CD14-positive monocyte (primary cell): ENCODE measurements at regions not wholly inside any gene's neighbourhood (a gene's known extent, or its start where the extent isn't known, plus 50 kb on each side); places are given as distances from the start of the nearest gene placed in this dataset.

ENCODE experiments used
- DNase-seq, 3 donors: peaks; one replicate each; pipeline ENCODE4 v3.0.0-alpha.2; 2011 to 2022
- H2AFZ ChIP-seq: 2 replicates; pipeline ENCODE4 v1.6.0; 2012; ENCODE audit warnings: mild to moderate bottlenecking, low read depth, low read length, inconsistent platforms; ENCODE audit not compliant: insufficient read depth, poor library complexity, severe bottlenecking
- H3K27ac ChIP-seq, 2 donors: 1 replicate in 1 of 2; 2 replicates in 1 of 2; pipeline ENCODE4 v1.5.1; 2012 to 2013; ENCODE audit warnings: low read length in 2 of 2, control low read depth in 1 of 2, inconsistent platforms in 1 of 2, low read depth in 1 of 2, mild to moderate bottlenecking in 1 of 2
- H3K27me3 ChIP-seq, 2 donors: one replicate each; pipeline versions ENCODE4 v1.6.0 to v1.6.1; 2011 to 2013; ENCODE audit warnings: low read length in 2 of 2; ENCODE audit not compliant: control insufficient read depth in 2 of 2, insufficient read depth in 2 of 2
- H3K36me3 ChIP-seq, 2 donors: replicated peaks in 1 of 2; 1 replicate in 1 of 2; 2 replicates in 1 of 2; pipeline versions ENCODE4 v1.5.1 to v1.6.1; 2012 to 2013; ENCODE audit warnings: low read length in 2 of 2, control low read depth in 1 of 2, inconsistent platforms in 1 of 2, mild to moderate bottlenecking in 1 of 2; ENCODE audit not compliant: insufficient read depth in 2 of 2, control insufficient read depth in 1 of 2
- H3K4me1 ChIP-seq, 2 donors: 1 replicate in 1 of 2; 2 replicates in 1 of 2; pipeline versions ENCODE4 v1.5.1 to v1.6.1; 2012 to 2013; ENCODE audit warnings: low read length in 2 of 2, control low read depth in 1 of 2, inconsistent platforms in 1 of 2, mild to moderate bottlenecking in 1 of 2, moderate library complexity in 1 of 2; ENCODE audit not compliant: insufficient read depth in 2 of 2, control insufficient read depth in 1 of 2
- H3K4me2 ChIP-seq: replicated peaks from 2 replicates; pipeline ENCODE3; 2012; ENCODE audit warnings: low read length, moderate library complexity, mild to moderate bottlenecking; ENCODE audit not compliant: poor library complexity, severe bottlenecking; ENCODE audit errors: extremely low read depth
- H3K4me3 ChIP-seq, 3 experiments: fragments of 200-600 bp in 1 of 3; sonication (generic) in 1 of 3; replicated peaks in 1 of 3; 1 replicate in 2 of 3; 2 replicates in 1 of 3; pipeline ENCODE4 v1.5.1; 2011 to 2013; ENCODE audit warnings: low read length in 3 of 3, mild to moderate bottlenecking in 3 of 3, control low read depth in 2 of 3, low read depth in 2 of 3, inconsistent platforms in 1 of 3, moderate library complexity in 1 of 3
- H3K79me2 ChIP-seq: 2 replicates; pipeline ENCODE4 v1.6.0; 2012; ENCODE audit warnings: mild to moderate bottlenecking, control low read depth, inconsistent platforms, low read length, moderate library complexity; ENCODE audit not compliant: insufficient read depth
- H3K9ac ChIP-seq: 2 replicates; pipeline ENCODE4 v1.6.0; 2017; ENCODE audit warnings: low read length, mild to moderate bottlenecking; ENCODE audit not compliant: insufficient read depth, poor library complexity, severe bottlenecking
- H3K9me3 ChIP-seq, 2 donors: replicated peaks in 1 of 2; 1 replicate in 1 of 2; 2 replicates in 1 of 2; pipeline versions ENCODE4 v1.5.1 to v1.6.1; 2012 to 2013; ENCODE audit warnings: low read length in 2 of 2, control low read depth in 1 of 2; ENCODE audit not compliant: control insufficient read depth in 1 of 2, insufficient read depth in 1 of 2
- H4K20me1 ChIP-seq: 2 replicates; pipeline ENCODE4 v1.6.0; 2012; ENCODE audit warnings: mild to moderate bottlenecking, low read length, control low read depth, moderate library complexity; ENCODE audit not compliant: insufficient read depth
- H3K27ac Mint-ChIP-seq, 7 donors: one replicate each; pipeline ENCODE4 v1.8.0; 2020; ENCODE audit warnings: mild to moderate bottlenecking in 7 of 7, mixed read lengths in 7 of 7, moderate library complexity in 6 of 7, inconsistent platforms in 2 of 7
- H3K27me3 Mint-ChIP-seq, 3 donors: one replicate each; pipeline ENCODE4 v1.8.0; 2021 to 2022; ENCODE audit warnings: low read depth in 3 of 3, mild to moderate bottlenecking in 3 of 3, mixed read lengths in 3 of 3, moderate library complexity in 3 of 3, inconsistent platforms in 1 of 3
- H3K36me3 Mint-ChIP-seq, 2 donors: one replicate each; pipeline ENCODE4 v1.8.0; 2020; ENCODE audit warnings: mixed read lengths in 2 of 2, inconsistent platforms in 1 of 2, mild to moderate bottlenecking in 1 of 2
- H3K4me1 Mint-ChIP-seq: one replicate; pipeline ENCODE4 v1.8.0; 2020; ENCODE audit warnings: mild to moderate bottlenecking, mixed read lengths
- H3K4me3 Mint-ChIP-seq, 2 donors: one replicate each; pipeline ENCODE4 v1.8.0; 2020; ENCODE audit warnings: mild to moderate bottlenecking in 2 of 2, mixed read lengths in 2 of 2, moderate library complexity in 1 of 2
- H3K9me3 Mint-ChIP-seq, 7 donors: one replicate each; pipeline ENCODE4 v1.8.0; 2020 to 2022; ENCODE audit warnings: mixed read lengths in 7 of 7, mild to moderate bottlenecking in 6 of 7, moderate library complexity in 6 of 7, inconsistent platforms in 2 of 7
- WGBS: methylation state at CpG from one replicate; pipeline ENCODE4 v1.1.5; 2013; ENCODE audit warnings: missing lambda C conversion rate; ENCODE audit not compliant: insufficient coverage; 5-methylcytosine and 5-hydroxymethylcytosine counted together
- intact Hi-C, 2 donors: fragments of 100-400 bp; cut with micrococcal nuclease; formaldehyde crosslinking; loops; one replicate each; pipeline versions ENCODE4 v1.15.0 to v1.15.1; 2023
- TF ChIP-seq, protein P1 (sequence below): fragments of 200-600 bp; IDR thresholded peaks from one replicate; pipeline ENCODE4 v1.8.0; 2022; ENCODE audit warnings: antibody characterized with exemption, mild to moderate bottlenecking

DNA sequence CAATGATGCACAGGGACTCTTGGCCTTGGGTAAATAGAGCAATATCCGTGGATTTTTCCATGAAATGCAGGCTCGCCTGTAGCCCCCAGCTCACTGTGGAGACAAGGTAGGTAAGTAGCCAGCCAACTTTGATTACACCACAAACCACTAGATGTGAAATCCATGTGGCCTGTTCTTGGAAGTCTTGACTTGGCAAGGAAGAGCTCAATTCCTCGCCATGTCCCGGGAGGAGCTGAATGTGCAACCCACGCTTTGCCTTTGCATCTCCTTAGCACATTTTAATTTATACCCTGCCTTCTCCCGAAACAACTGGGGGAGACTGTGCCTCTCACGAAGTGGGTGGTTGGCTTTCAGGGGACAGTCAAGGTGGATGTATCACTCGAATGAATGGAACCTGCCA, 347.7 kb upstream of the MKI67 start:
- no peak overlapping the region for H3K4me3 Mint-ChIP-seq
- DNase-seq = no peak
- Histone ChIP-seq H3K4me3 (no peak overlapping the region), H3K4me2 (no peak overlapping the region), H3K79me2 (no peaks in the 10 kb centered on the region), H3K4me1 (no peaks in the 10 kb centered on the region), H3K36me3 (no peaks in the 10 kb centered on the region), H3K9ac (no peak overlapping the region), H4K20me1 (no peaks in the 10 kb centered on the region), H3K27me3 (no peaks in the 10 kb centered on the region), H2AFZ (no peak overlapping the region), H3K27ac (no peak overlapping the region), H3K9me3 (no peaks in the 10 kb centered on the region)
- peaks cover 0 to 4% (median 4%) of the 10 kb centered on the region in 3 donors for H3K27me3 Mint-ChIP-seq
- peaks cover 0 to 3% (median 0%) of the 10 kb centered on the region in 7 donors for H3K9me3 Mint-ChIP-seq
- intact Hi-C loops = no loop called here
- H3K4me1 Mint-ChIP-seq = no peaks in the 10 kb centered on the region
- WGBS = 100% methylated on average over 2 of the region's 8 CpGs
- no peaks in the 10 kb centered on the region for H3K36me3 Mint-ChIP-seq
- no peak overlapping the region for H3K27ac Mint-ChIP-seq
- TF ChIP-seq, protein P1, sequence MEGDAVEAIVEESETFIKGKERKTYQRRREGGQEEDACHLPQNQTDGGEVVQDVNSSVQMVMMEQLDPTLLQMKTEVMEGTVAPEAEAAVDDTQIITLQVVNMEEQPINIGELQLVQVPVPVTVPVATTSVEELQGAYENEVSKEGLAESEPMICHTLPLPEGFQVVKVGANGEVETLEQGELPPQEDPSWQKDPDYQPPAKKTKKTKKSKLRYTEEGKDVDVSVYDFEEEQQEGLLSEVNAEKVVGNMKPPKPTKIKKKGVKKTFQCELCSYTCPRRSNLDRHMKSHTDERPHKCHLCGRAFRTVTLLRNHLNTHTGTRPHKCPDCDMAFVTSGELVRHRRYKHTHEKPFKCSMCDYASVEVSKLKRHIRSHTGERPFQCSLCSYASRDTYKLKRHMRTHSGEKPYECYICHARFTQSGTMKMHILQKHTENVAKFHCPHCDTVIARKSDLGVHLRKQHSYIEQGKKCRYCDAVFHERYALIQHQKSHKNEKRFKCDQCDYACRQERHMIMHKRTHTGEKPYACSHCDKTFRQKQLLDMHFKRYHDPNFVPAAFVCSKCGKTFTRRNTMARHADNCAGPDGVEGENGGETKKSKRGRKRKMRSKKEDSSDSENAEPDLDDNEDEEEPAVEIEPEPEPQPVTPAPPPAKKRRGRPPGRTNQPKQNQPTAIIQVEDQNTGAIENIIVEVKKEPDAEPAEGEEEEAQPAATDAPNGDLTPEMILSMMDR = no peak

DNA sequence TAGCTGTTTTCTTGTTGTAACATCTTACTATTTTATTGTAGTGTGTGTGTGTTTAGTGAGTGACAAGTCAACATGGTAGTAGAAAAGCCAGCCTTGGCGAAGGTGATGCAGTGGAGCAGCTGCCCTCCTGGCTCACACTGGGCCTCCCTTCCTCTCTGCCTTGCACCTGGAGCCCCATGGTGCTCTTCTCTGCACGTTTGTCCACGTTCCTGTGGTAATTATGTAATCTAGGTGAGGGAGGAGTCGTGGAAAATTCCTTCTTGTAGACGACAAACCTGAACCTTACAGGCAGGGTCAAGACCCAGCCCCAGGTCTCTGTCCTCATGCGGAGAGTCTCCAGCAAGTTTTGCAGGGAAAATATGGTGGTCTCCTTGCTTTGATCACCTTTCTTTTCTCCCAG, 348.3 kb upstream of the MKI67 start:
- Histone ChIP-seq H4K20me1 (no peaks in the 10 kb centered on the region), H3K4me3 (no peak overlapping the region), H3K27me3 (no peaks in the 10 kb centered on the region), H3K27ac (no peak overlapping the region), H3K9me3 (no peaks in the 10 kb centered on the region), H3K79me2 (no peaks in the 10 kb centered on the region), H3K9ac (no peak overlapping the region), H3K4me2 (no peak overlapping the region), H3K4me1 (no peaks in the 10 kb centered on the region), H2AFZ (no peak overlapping the region), H3K36me3 (no peaks in the 10 kb centered on the region)
- WGBS = 90% methylated on average over 2 of the region's 6 CpGs
- intact Hi-C loops = no loop called here
- no peak for DNase-seq
- H3K27me3 Mint-ChIP-seq = peaks cover 0 to 6% (median 4%) of the 10 kb centered on the region in 3 donors
- H3K4me1 Mint-ChIP-seq = no peaks in the 10 kb centered on the region
- H3K27ac Mint-ChIP-seq = no peak overlapping the region
- no peaks in the 10 kb centered on the region for H3K36me3 Mint-ChIP-seq
- H3K9me3 Mint-ChIP-seq = peaks cover 0 to 3% (median 0%) of the 10 kb centered on the region in 7 donors
- TF ChIP-seq, protein P1 = no peak
- H3K4me3 Mint-ChIP-seq = no peak overlapping the region
